ENCODE measurements at regions not wholly inside any gene's neighbourhood (a gene's known extent, or its start where the extent isn't known, plus 50 kb on each side); places are given as distances from the start of the nearest gene placed in this dataset.

- TF ChIP-seq ZBTB20 (CRISPR knock-in tag; IDR thresholded peaks at IDR 0.05; ENCODE audit: borderline replicate concordance, low read depth) = no peak
- TF ChIP-seq POLR2A (IDR thresholded peaks at IDR 0.05; ENCODE audit: insufficient read depth in 1 of 2, low read depth in 2 of 2, low read length in 2 of 2) = no peak
- no peak for TF ChIP-seq HMG20B (CRISPR knock-in tag; conservative IDR thresholded peaks at IDR 0.05)
- peak; percentile 54; the same call in 1 of the 2 replicates for TF ChIP-seq ZGPAT (CRISPR knock-in tag; IDR thresholded peaks at IDR 0.05)
- no peak for TF ChIP-seq HES4 (CRISPR knock-in tag; IDR thresholded peaks at IDR 0.05; ENCODE audit: borderline replicate concordance)
- TF ChIP-seq USF2 (IDR thresholded peaks at IDR 0.05; ENCODE audit: low read depth, low read length) = no peak
- TF ChIP-seq USF2 (CRISPR knock-in tag; IDR thresholded peaks at IDR 0.05; ENCODE audit: borderline replicate concordance) = no peak
- TF ChIP-seq ZNF484 (CRISPR knock-in tag; IDR thresholded peaks at IDR 0.05; ENCODE audit: borderline replicate concordance, low read depth) = no peak
- TF ChIP-seq NCOA1 (CRISPR knock-in tag; IDR thresholded peaks at IDR 0.05) = no peak
- no peak for TF ChIP-seq DMAP1 (CRISPR knock-in tag; IDR thresholded peaks at IDR 0.05)
- no peak for TF ChIP-seq MXI1 (IDR thresholded peaks at IDR 0.05; ENCODE audit: borderline replicate concordance, low read depth, low read length)
- TF ChIP-seq TEF (CRISPR knock-in tag; IDR thresholded peaks at IDR 0.05) = no peak
- TF ChIP-seq EED (CRISPR knock-in tag; IDR thresholded peaks at IDR 0.05) = no peak
- TF ChIP-seq DBP (CRISPR knock-in tag; IDR thresholded peaks at IDR 0.05; ENCODE audit: not compliant biosample characterization) = no peak
- TF ChIP-seq ZNF724P (CRISPR knock-in tag; IDR thresholded peaks at IDR 0.05; ENCODE audit: borderline replicate concordance) = no peak
- TF ChIP-seq ASH2L (IDR thresholded peaks at IDR 0.05; ENCODE audit: insufficient read length, low read depth, low read length) = no peak
- TF ChIP-seq PHF20 (CRISPR knock-in tag; IDR thresholded peaks at IDR 0.05) = no peak
- TF ChIP-seq BCL3 (CRISPR knock-in tag; IDR thresholded peaks at IDR 0.05) = no peak
- TF ChIP-seq GFI1 (CRISPR knock-in tag; IDR thresholded peaks at IDR 0.05; ENCODE audit: borderline replicate concordance) = 0 out of 2 replicates have a peak, but pooled peaks have one; percentile 16
- no peak for TF ChIP-seq MXD1 (CRISPR knock-in tag; IDR thresholded peaks at IDR 0.05)
- TF ChIP-seq ZEB1 (IDR thresholded peaks at IDR 0.05; ENCODE audit: insufficient replicate concordance, low read depth) = no peak
- no peak for TF ChIP-seq ZXDC (CRISPR knock-in tag; IDR thresholded peaks at IDR 0.05)
These were observed 709.8 kb downstream of the EPM2A start (continued) for GRCh38 chr6:145025488-145025887.

Measured in HepG2 (cell line).